OCI-LY3 (cell line): ENCODE measurements at regions not wholly inside any gene's neighbourhood (a gene's known extent, or its start where the extent isn't known, plus 50 kb on each side); places are given as distances from the start of the nearest gene placed in this dataset.

Experiments used
- CTCF ChIP-seq: fragments of 200-600, 300-600 bp; sonication (generic); IDR thresholded peaks from 2 replicates; pipeline ENCODE4 v1.5.1; 2014; ENCODE audit warnings: antibody characterized with exemption, low read length, low read depth
- EZH2phosphoT487 ChIP-seq: fragments of 200-600 bp; shearing (Covaris generic); IDR thresholded peaks from 2 replicates; pipeline ENCODE4 v1.6.1; 2018; ENCODE audit warnings: antibody characterized with exemption, mixed run types, low read depth

GRCh38 chr7:115491744-115492380, 538.7 kb downstream of the TFEC start:
- TF ChIP-seq EZH2phosphoT487 (no peak), CTCF (no peak)
